ENCODE measurements at regions not wholly inside any gene's neighbourhood (a gene's known extent, or its start where the extent isn't known, plus 50 kb on each side); places are given as distances from the start of the nearest gene placed in this dataset.

- TF ChIP-seq CTCF (conservative IDR thresholded peaks at IDR 0.05) (no peak), ZFX (IDR thresholded peaks at IDR 0.05) (no peak)
Measured at GRCh38 chr7:68334636-68335272, 1263.5 kb upstream of the AUTS2 start.

Measured in C4-2B (cell line).